Adrenal gland (tissue), 5 donors: ENCODE measurements at regions not wholly inside any gene's neighbourhood (a gene's known extent, or its start where the extent isn't known, plus 50 kb on each side); places are given as distances from the start of the nearest gene placed in this dataset.

Source experiments
- POLR2A ChIP-seq, 2 donors: fragments of 450-650 bp; IDR thresholded peaks; one replicate each; pipeline ENCODE4 v1.6.1; 2017; ENCODE audit warnings: antibody characterized with exemption in 2 of 2, mild to moderate bottlenecking in 2 of 2, moderate library complexity in 1 of 2
- TF ChIP-seq, protein P1 (sequence below), 6 experiments: fragments of 450-650 bp in 4 of 6; fragments of 200-600 bp in 2 of 6; sonication (generic) in 1 of 6; IDR thresholded peaks; 1 replicate in 5 of 6; 2 replicates in 1 of 6; pipeline versions ENCODE4 v1.5.1 to v1.8.0; 2016 to 2021; ENCODE audit warnings: antibody characterized with exemption in 6 of 6, mild to moderate bottlenecking in 2 of 6, moderate library complexity in 1 of 6
- donor health status: DM: no; HTN: no; CAD: no.

DNA sequence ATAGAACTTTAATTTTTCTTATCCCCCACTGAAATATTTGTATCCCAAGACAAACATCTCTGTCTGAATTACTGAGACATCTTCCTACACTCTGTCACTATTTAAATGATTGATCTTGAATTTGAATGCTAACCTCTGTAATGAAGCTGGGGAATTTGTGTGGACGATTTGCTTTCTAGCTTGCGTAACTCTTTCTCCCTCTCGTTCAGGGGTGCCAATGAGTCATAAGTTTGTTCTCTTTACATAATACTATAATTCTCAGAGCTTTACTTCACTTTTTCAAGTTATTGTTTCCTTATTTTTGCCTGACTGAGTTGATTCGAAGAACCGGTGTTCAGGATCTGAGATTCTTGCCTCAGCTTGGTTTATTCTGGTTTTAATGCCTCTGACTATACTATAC is 783.3 kb upstream of the CADM2 start:
- TF ChIP-seq, protein P1, sequence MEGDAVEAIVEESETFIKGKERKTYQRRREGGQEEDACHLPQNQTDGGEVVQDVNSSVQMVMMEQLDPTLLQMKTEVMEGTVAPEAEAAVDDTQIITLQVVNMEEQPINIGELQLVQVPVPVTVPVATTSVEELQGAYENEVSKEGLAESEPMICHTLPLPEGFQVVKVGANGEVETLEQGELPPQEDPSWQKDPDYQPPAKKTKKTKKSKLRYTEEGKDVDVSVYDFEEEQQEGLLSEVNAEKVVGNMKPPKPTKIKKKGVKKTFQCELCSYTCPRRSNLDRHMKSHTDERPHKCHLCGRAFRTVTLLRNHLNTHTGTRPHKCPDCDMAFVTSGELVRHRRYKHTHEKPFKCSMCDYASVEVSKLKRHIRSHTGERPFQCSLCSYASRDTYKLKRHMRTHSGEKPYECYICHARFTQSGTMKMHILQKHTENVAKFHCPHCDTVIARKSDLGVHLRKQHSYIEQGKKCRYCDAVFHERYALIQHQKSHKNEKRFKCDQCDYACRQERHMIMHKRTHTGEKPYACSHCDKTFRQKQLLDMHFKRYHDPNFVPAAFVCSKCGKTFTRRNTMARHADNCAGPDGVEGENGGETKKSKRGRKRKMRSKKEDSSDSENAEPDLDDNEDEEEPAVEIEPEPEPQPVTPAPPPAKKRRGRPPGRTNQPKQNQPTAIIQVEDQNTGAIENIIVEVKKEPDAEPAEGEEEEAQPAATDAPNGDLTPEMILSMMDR (IDR thresholded peaks at IDR 0.05), result no peak
- TF ChIP-seq POLR2A (IDR thresholded peaks at IDR 0.05), result no peak
